Skin epidermis (tissue), 12 donors: ENCODE measurements at regions not wholly inside any gene's neighbourhood (a gene's known extent, or its start where the extent isn't known, plus 50 kb on each side); places are given as distances from the start of the nearest gene placed in this dataset.

Experiments
- H3K27ac ChIP-seq, 21 experiments: fragments of 200-600 bp; sonication (generic) in 11 of 21; one replicate each; pipeline ENCODE4 v1.5.0; 2020; ENCODE audit warnings: mild to moderate bottlenecking in 3 of 21, inconsistent platforms in 2 of 21, moderate library complexity in 2 of 21
- H3K4me3 ChIP-seq, 7 experiments: fragments of 200-600 bp; sonication (generic) in 2 of 7; one replicate each; pipeline ENCODE4 v1.5.0; 2020; ENCODE audit warnings: inconsistent platforms in 2 of 7, mild to moderate bottlenecking in 2 of 7, moderate library complexity in 1 of 7

DNA sequence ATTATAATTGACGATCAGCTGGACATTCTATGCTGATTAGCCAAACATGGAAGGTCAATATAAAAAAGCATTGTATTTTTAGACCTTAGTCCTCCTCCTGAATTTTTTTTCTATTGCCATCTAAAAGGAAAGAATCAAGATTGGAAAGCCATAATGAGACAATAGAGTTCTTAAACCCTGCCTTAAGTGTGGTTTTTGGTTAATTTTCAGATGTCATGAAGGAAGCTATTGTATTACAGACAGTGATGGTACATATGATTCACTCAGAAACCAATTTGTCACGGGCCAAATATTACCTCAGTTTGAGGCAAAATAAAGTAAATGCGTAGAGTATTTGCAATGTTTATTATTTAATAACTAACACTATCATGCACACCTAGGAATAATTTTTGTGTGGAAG is 1164.0 kb upstream of the RAG2 start:
- Histone ChIP-seq H3K27ac (no peak overlapping the region), H3K4me3 (no peak overlapping the region)

DNA sequence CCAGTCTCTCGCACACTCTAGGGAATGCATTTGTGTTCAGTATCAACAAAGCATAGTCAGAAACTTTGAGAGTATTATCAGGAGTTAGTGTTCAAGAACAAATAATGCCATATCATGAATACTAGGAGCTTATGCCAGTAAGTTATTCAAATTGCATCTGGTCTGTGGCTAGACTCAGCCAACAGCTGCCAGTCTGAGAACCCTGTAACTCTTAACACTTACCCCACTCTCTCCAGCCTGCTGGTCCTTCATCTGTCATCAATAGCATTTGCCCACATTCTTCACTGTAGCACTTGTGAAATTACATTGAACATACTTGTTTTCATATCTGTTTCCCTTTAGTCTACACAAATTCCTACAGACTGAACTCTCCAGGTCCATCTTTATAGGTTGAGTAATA is 1157.5 kb upstream of the RAG2 start:
- Histone ChIP-seq H3K27ac (no peak overlapping the region), H3K4me3 (no peak overlapping the region)

DNA sequence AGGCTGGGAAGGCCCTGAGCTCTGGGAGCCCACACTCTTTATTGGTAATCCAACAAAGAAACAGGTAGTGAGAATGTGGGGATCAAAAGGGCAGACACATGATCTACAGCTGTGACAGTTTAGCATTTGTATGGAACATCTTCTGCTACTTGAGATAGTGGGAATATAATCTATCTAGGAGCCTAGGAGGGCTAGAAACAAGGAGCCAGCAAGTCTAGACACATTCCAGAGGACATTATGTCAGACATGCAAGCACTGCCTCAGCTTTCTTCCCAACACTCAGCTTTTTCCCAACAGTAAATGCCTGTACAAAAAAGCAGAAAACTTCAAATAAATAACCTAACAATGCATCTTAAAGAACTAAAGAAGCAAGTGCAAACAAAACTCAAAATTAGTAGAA is 1150.6 kb upstream of the RAG2 start:
- H3K27ac ChIP-seq, result no peak overlapping the region
- no peak overlapping the region for H3K4me3 ChIP-seq

GRCh38 chr11:37747121-37747520 is 1149.1 kb upstream of the RAG2 start:
- Histone ChIP-seq H3K4me3 (no peak overlapping the region), H3K27ac (no peak overlapping the region)

DNA sequence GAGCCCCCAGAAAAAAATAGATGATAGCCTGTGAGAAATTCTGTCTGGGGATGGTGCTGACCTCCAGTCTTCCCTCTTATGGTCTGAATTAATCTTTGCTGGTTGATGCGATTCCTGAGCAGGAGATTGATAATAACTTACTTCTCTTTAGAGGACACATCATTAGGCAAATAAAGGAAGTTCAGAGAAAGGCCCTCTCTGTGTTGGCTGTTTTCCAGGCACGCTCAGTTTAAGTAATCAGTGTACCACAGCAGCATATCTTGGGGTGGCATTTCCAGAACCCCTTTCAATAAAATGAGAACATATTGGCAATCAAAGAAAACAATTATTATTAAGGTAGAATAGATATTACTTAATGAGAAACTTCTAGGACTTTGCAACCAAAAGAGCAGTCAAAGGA is 1129.3 kb upstream of the RAG2 start:
- Histone ChIP-seq H3K27ac (no peak overlapping the region), H3K4me3 (no peak overlapping the region)

DNA sequence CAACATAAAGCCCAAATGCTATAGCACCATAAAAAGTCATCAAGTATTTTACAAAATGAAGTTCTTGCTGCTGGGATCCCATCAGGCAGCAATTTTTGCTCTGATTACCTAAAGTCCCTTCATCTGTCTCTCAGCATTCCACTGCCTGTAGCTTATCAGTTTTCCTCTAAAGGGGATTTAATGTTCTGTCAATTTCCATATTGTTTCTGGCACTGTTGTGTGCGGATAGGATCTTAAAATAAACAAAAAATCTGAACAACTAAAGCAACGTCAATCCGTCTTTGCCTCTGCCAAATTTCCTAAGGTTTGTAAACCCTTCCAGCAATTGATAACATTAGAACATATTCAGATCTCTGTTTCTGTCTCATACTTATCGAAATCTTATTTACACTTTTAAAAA is 1126.3 kb upstream of the RAG2 start:
- no peak overlapping the region for H3K27ac ChIP-seq
- H3K4me3 ChIP-seq, result no peak overlapping the region

DNA sequence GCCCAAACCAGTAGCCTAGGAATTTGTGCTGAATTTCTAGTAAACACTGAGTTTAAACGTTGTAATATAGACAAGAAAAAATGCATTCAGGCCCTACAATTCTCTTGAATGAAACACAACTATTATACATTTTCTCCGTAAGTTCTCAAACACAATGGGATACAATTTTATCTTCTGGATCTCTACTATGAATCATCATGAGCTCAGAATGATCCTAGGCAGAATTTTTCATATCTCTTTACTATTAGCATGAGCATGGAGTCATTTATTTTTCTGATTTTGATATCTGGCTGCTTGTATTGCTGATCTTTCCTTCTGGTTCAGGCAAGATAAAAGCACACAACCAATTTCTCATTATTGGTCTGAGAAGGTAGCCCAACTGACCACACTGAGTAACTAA is 1123.4 kb upstream of the RAG2 start:
- Histone ChIP-seq H3K27ac (no peak overlapping the region), H3K4me3 (no peak overlapping the region)

- Histone ChIP-seq H3K4me3 (no peak overlapping the region), H3K27ac (no peak overlapping the region)
Measured at GRCh38 chr11:37718431-37718999, 1120.5 kb upstream of the RAG2 start.

- H3K27ac ChIP-seq, result no peak overlapping the region
- H3K4me3 ChIP-seq, result no peak overlapping the region
Measured at GRCh38 chr11:37712251-37712650, 1114.2 kb upstream of the RAG2 start.

DNA sequence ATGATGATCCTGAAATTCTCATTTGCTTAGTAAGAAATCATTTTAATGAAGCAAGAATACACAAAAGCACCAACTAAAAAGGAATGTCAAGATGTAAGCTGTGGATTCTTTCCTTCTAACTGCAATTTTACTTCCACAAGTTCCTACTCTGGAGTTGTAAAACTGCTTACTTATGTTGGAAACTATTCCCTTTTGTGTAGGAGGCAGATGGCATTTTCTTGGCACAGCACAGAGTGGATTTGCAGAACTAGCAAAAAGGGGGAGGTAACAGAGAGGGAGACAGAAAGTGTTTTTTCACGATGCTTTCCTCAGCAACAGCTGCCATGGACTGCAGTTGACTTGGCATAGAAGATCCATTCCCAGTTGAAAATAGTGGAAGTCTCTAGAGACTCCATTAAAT is 1112.0 kb upstream of the RAG2 start:
- Histone ChIP-seq H3K4me3 (no peak overlapping the region), H3K27ac (no peak overlapping the region)

- no peak overlapping the region for H3K27ac ChIP-seq
- no peak overlapping the region for H3K4me3 ChIP-seq
Measured at GRCh38 chr11:37704791-37705190, 1106.8 kb upstream of the RAG2 start.

DNA sequence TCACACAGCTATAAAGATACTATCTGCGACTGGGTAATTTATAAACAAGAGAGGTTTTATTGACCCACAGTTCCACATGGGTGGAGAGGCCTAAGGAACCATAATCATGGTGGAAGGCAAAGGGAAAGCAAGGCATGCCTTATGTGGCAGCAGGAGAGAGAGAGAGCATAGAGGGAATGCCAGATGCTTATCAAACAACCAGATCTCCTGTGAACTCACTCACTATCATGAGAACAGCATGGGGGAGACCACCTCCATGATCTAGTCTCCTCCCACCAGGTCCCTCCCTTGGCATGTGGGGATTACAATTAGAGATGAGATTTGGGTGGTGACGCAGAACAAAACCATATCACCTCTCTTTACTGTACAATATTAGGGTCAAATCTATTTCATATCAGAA is 1101.6 kb upstream of the RAG2 start:
- H3K27ac ChIP-seq, result no peak overlapping the region
- no peak overlapping the region for H3K4me3 ChIP-seq

DNA sequence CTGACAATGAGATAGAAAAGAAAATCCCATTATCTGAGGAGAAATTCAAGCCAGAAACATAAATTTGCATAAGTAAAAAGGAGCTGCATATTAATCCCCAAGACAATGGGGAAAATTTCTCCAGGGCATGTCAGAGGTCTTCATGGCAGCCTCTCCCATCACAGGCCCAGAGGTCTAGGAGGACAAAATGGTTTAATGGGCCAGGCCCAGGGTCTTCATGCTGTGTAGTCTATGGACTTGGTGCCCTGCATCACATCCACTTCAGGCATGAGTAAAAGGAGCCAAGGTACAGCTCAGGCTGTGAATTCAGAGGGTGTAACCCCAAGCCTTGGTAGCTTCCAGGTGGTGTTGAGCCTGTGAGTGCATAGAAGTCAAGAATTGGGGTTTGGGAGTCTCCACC is 1097.2 kb upstream of the RAG2 start:
- Histone ChIP-seq H3K4me3 (no peak overlapping the region), H3K27ac (no peak overlapping the region)

- Histone ChIP-seq H3K27ac (no peak overlapping the region), H3K4me3 (no peak overlapping the region)
Measured at GRCh38 chr11:37689951-37690350, 1091.9 kb upstream of the RAG2 start.

DNA sequence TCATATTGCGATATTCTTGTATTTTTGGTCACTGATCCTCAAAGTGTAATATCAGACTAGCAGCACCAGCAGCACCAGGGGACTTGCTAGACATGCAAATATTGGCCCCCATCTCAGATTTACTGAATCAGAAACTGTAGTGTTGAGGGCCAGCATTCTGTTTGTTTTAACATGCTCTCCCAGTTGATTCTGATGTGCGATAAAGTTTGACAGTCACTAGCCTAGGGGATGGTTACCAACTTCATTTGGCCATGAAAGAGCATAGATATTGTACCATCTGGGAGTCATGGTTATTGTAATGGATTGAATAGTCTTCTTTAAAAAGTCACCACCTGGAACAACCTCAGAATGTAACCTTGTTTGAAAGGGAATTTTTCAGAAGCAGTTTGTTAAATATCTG is 1090.4 kb upstream of the RAG2 start:
- H3K4me3 ChIP-seq, result no peak overlapping the region
- H3K27ac ChIP-seq, result no peak overlapping the region

GRCh38 chr11:37687130-37687529 is 1089.1 kb upstream of the RAG2 start:
- H3K27ac ChIP-seq, result no peak overlapping the region

DNA sequence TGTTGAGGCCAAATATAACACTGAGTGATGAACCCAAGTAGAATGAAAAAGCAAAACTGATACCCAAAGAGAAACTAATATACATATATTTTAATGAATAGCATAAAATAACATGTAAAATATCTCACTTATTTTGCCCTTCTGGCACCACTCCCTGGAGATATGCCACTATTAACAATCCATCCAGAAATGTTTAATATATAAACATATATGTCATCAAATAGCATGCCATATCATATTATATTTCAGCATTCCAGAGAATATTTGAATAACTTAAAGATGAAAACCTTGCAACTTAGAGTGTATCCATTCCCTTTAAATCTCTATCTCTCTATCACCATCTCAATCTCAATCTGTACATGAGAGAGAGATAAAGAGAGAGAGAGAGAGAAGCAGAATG is 1073.3 kb upstream of the RAG2 start:
- H3K27ac ChIP-seq, result no peak overlapping the region
- no peak overlapping the region for H3K4me3 ChIP-seq

More at GRCh38 chr11:37687130-37687529, 1089.1 kb upstream of the RAG2 start:
- H3K4me3 ChIP-seq, result no peak overlapping the region

- Histone ChIP-seq H3K4me3 (no peak overlapping the region), H3K27ac (no peak overlapping the region)
Measured at GRCh38 chr11:37666960-37667359, 1068.9 kb upstream of the RAG2 start.

GRCh38 chr11:37657645-37658044 is 1059.6 kb upstream of the RAG2 start:
- Histone ChIP-seq H3K4me3 (no peak overlapping the region), H3K27ac (no peak overlapping the region)

- no peak overlapping the region for H3K4me3 ChIP-seq
- no peak overlapping the region for H3K27ac ChIP-seq
Measured at GRCh38 chr11:37647767-37648166, 1049.7 kb upstream of the RAG2 start.

GRCh38 chr11:37643968-37644367 is 1045.9 kb upstream of the RAG2 start:
- Histone ChIP-seq H3K4me3 (no peak overlapping the region), H3K27ac (no peak overlapping the region)

DNA sequence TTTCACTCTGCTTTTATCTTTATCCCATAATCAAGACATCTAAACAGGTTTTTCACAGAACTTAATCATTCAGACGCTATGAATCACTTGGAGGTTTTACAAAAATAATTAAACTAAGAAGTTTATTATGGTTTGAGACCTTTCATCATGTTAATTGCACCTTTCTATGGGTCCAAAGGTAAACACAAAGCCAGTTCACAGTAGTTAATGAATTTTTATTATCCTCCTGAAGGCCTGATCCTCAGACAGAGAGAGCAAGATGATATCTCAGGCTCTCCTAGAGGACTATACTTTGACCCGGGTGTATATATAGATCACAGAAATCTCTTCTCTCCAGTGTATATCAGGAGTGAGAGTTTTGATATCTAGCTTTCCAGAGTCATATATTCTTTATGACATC is 1044.3 kb upstream of the RAG2 start:
- Histone ChIP-seq H3K4me3 (no peak overlapping the region), H3K27ac (no peak overlapping the region)

DNA sequence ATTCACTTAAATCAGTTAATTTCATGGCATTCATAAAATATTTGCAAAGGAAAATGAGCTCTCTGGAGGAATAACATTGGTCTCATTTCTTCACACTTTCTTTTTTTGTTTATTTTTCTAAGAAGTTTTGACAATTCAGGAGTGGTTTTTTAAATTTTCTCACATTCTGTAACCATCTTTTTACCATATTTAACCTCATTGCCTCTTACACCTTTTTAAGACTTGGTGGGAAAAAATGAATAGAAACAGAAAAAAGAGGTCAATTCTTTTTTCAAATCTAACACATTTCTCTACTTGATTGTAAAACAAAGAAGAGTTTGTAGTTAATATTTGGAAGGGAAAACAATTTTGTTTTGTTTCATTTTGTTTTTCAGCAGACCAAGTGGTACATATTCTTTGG is 1034.7 kb upstream of the RAG2 start:
- no peak overlapping the region for H3K4me3 ChIP-seq
- H3K27ac ChIP-seq, result no peak overlapping the region
